ENCODE measurements at regions not wholly inside any gene's neighbourhood (a gene's known extent, or its start where the extent isn't known, plus 50 kb on each side); places are given as distances from the start of the nearest gene placed in this dataset.

GRCh38 chr4:187304133-187304532 is 580.5 kb upstream of the FAT1 start:
- TF ChIP-seq POLR2AphosphoS5 (IDR thresholded peaks at IDR 0.05; ENCODE audit: low read depth, low read length) (no peak), FOXP2 (optimal IDR thresholded peaks at IDR 0.05; ENCODE audit: borderline replicate concordance, extremely low read depth, extremely low read length, insufficient read depth) (no peak), SIN3A (IDR thresholded peaks at IDR 0.05; ENCODE audit: borderline replicate concordance, insufficient read depth, low read length) (no peak)
- TF ChIP-seq, protein P1, sequence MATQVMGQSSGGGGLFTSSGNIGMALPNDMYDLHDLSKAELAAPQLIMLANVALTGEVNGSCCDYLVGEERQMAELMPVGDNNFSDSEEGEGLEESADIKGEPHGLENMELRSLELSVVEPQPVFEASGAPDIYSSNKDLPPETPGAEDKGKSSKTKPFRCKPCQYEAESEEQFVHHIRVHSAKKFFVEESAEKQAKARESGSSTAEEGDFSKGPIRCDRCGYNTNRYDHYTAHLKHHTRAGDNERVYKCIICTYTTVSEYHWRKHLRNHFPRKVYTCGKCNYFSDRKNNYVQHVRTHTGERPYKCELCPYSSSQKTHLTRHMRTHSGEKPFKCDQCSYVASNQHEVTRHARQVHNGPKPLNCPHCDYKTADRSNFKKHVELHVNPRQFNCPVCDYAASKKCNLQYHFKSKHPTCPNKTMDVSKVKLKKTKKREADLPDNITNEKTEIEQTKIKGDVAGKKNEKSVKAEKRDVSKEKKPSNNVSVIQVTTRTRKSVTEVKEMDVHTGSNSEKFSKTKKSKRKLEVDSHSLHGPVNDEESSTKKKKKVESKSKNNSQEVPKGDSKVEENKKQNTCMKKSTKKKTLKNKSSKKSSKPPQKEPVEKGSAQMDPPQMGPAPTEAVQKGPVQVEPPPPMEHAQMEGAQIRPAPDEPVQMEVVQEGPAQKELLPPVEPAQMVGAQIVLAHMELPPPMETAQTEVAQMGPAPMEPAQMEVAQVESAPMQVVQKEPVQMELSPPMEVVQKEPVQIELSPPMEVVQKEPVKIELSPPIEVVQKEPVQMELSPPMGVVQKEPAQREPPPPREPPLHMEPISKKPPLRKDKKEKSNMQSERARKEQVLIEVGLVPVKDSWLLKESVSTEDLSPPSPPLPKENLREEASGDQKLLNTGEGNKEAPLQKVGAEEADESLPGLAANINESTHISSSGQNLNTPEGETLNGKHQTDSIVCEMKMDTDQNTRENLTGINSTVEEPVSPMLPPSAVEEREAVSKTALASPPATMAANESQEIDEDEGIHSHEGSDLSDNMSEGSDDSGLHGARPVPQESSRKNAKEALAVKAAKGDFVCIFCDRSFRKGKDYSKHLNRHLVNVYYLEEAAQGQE (IDR thresholded peaks at IDR 0.05; ENCODE audit: insufficient read depth in 1 of 2, low read depth in 2 of 2, low read length in 2 of 2), result no peak
